ENCODE measurements at regions not wholly inside any gene's neighbourhood (a gene's known extent, or its start where the extent isn't known, plus 50 kb on each side); places are given as distances from the start of the nearest gene placed in this dataset.
"Not testable (repeated sequence)": the region's sequence is repeated elsewhere in the genome, so short reads cannot be mapped to it uniquely, and the experiment has no call there.

DNA sequence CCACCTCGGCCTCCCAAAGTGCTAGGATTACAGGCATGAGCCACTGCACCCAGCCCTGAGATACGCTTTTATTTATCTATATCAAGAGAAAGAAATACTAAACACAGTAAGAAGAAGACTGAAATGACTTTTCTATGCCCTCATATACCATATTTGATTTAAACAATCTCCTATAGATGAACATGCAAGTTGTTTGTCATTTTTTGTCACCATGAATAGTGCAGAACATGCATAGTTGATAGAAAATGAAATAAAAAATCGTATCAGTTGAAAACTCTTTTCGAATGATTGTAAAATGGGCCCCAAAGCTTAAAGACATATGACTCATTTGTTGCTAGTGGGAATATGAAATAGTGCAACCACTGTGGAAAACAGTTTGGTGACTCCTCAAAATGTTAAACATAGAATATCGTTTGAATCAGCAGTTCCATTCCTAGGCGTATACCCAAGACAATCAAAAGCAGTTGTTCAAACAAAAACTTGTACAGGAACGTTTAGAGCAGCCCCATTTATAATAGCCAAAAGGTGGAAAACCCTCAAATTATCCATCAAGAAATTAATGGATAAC lies 61.4 kb upstream of the ANKH start:
- no peaks in the 10 kb centered on the region for H3K27me3 ChIP-seq
- no peaks in the 10 kb centered on the region for H3K36me3 ChIP-seq
- TF ChIP-seq, protein P1, sequence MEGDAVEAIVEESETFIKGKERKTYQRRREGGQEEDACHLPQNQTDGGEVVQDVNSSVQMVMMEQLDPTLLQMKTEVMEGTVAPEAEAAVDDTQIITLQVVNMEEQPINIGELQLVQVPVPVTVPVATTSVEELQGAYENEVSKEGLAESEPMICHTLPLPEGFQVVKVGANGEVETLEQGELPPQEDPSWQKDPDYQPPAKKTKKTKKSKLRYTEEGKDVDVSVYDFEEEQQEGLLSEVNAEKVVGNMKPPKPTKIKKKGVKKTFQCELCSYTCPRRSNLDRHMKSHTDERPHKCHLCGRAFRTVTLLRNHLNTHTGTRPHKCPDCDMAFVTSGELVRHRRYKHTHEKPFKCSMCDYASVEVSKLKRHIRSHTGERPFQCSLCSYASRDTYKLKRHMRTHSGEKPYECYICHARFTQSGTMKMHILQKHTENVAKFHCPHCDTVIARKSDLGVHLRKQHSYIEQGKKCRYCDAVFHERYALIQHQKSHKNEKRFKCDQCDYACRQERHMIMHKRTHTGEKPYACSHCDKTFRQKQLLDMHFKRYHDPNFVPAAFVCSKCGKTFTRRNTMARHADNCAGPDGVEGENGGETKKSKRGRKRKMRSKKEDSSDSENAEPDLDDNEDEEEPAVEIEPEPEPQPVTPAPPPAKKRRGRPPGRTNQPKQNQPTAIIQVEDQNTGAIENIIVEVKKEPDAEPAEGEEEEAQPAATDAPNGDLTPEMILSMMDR (IDR thresholded peaks at IDR 0.05): no peak
- H3K27ac ChIP-seq: no peak overlapping the region
- no peak for DNase-seq (ENCODE audit: low spot score)
- H3K9me3 ChIP-seq: no peaks in the 10 kb centered on the region
- peaks cover 0 to 14% of the 10 kb centered on the region in 2 donors for H3K4me1 ChIP-seq
- no peak overlapping the region for H3K4me3 ChIP-seq

DNA sequence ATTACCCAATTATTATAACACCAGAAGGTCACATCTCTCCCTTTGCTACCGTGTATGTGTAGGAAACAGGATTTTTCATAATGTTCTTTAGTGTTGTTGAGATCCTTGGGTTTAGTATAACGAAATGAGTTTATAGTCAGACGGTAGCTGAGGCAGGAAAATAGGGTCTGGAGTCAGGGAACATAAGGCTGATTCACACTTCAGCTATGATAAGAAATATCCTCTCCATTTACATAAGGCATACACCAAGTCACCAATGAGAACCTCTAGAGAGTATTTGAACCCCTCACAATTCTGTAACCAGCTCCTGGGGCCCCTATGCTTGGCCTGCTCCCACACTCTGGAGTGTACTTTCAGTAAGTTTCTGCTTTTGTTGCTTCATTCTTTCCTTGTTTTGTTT lies 58.9 kb upstream of the ANKH start:
- H3K4me1 ChIP-seq: peaks cover 0 to 7% of the 10 kb centered on the region in 2 donors
- no peak for DNase-seq (ENCODE audit: low spot score)
- H3K27me3 ChIP-seq: no peaks in the 10 kb centered on the region
- no peak overlapping the region for H3K4me3 ChIP-seq
- H3K9me3 ChIP-seq: no peaks in the 10 kb centered on the region
- TF ChIP-seq, protein P1 (IDR thresholded peaks at IDR 0.05): no peak
- no peaks in the 10 kb centered on the region for H3K36me3 ChIP-seq
- H3K27ac ChIP-seq: no peak overlapping the region

DNA sequence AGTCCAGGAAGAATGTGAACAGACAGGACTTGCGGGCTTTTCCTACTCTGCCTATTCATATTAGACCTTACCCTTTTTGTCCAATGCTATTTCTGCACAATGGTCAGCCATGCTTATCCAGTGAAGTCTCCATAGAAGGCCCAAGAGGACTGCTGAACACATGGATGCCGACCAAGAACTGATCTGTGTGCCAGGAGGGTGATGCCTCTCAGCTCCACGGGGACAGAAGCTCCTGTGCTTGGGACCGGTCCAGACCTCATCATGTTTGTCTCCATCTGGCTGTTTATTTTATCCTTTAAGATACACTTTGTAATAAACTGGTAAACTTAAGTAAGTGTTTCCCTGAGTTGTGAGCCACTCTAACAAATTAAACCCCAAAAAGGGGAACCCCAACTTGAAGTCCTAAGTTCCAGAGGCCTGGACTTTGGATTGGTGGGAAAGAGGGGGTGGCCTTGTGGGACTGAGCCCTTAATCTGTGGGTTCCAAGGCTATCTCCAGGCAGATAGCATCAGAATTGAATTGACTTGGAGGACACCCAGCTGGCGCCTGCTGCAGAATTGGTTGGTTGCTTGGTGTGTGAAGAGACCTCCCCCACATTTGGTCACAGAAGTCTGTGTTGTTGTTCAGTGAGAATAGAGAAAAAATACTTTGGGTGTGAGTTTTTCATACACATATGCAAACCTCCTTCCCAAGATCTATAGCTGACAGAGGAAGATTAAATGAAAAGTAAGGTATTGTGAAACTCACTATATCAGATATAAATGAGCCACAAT lies 57.9 kb upstream of the ANKH start:
- TF ChIP-seq, protein P1 (IDR thresholded peaks at IDR 0.05): no peak

DNA sequence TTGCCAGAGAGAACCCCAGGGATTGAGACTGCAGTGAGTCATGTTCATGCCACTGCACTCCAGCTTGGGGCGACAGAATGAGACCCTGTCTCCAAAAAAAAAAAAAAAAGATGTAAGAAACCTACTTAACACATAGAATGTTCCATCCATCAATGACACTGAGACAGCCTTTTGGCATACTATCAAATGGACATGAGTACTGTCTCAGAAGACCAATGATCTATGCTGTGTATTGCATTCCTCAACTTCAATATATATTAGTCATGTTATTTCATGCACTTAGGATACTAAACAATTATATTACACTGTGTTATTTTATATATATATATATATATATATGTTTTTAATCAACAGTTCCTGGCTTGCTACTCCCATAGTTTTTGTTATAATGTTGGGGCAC lies 57.1 kb upstream of the ANKH start:
- H3K4me3 ChIP-seq: no peak overlapping the region
- no peak overlapping the region for H3K27ac ChIP-seq
- no peaks in the 10 kb centered on the region for H3K9me3 ChIP-seq
- no peaks in the 10 kb centered on the region for H3K36me3 ChIP-seq
- DNase-seq (ENCODE audit: low spot score): no peak
- peaks cover 0 to 7% of the 10 kb centered on the region in 2 donors for H3K4me1 ChIP-seq
- H3K27me3 ChIP-seq: no peaks in the 10 kb centered on the region
- TF ChIP-seq, protein P1 (IDR thresholded peaks at IDR 0.05): no peak

More for the DNA sequence above, 57.9 kb upstream of the ANKH start:
- no peaks in the 10 kb centered on the region for H3K27me3 ChIP-seq
- no peak for DNase-seq (ENCODE audit: low spot score)
- H3K36me3 ChIP-seq: no peaks in the 10 kb centered on the region
- H3K4me1 ChIP-seq: peaks cover 0 to 7% of the 10 kb centered on the region in 2 donors
- no peak overlapping the region for H3K27ac ChIP-seq
- no peak overlapping the region for H3K4me3 ChIP-seq
- no peaks in the 10 kb centered on the region for H3K9me3 ChIP-seq

DNA sequence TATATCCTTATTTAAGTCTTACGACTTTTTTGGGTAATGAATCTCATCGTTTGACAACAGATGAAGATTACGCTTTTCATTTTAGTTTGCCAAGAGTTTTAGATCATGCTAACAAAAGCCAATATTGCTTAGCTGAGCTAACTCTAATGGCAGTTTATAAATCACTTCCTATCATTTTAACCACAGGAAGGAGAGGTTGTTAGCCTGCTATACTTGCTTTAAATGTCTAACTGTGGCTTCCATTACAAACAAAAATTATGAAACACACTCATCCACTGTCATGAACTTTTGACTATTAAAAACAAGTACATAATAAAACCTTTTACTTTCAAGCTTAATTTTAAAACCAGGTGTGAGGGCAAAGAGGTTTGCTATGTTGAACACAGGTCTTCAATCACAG lies 53.7 kb upstream of the ANKH start:
- H3K36me3 ChIP-seq: no peaks in the 10 kb centered on the region
- TF ChIP-seq, protein P1 (IDR thresholded peaks at IDR 0.05): no peak

DNA sequence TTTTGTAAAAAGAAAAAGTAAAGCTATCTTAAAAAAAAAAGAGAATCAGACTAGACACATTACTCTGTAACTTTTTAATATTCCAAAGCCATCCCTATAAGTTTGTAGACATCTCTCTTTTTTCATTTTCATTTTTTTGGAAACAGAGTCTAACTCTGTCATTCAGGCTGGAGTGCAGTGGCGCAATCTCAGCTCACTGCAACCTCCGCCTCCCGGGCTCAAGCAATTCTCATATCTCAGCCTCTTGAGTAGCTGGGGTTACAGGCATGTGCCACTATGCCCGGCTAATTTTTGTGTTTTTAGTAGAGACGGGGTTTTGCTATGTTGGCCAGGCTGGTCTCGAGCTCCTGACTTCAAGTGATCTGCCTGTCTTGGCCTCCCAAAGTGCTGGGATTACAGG lies 51.4 kb upstream of the ANKH start:
- not testable (repeated sequence) for H3K4me3 ChIP-seq; H3K4me1 ChIP-seq; DNase-seq (ENCODE audit: low spot score)

More for the DNA sequence above, 53.7 kb upstream of the ANKH start:
- Histone ChIP-seq H3K4me1 (peaks cover 0 to 11% of the 10 kb centered on the region in 2 donors), H3K4me3 (no peak overlapping the region), H3K27me3 (no peaks in the 10 kb centered on the region), H3K27ac (no peak overlapping the region), H3K9me3 (no peaks in the 10 kb centered on the region)
- DNase-seq (ENCODE audit: low spot score): no peak

More for the DNA sequence above, 51.4 kb upstream of the ANKH start:
- not testable (repeated sequence) for H3K27me3 ChIP-seq, H3K9me3 ChIP-seq, H3K36me3 ChIP-seq, H3K27ac ChIP-seq

All from right atrium auricular region (tissue), 2 donors.